Adrenal gland (tissue), 9 donors: ENCODE measurements at regions not wholly inside any gene's neighbourhood (a gene's known extent, or its start where the extent isn't known, plus 50 kb on each side); places are given as distances from the start of the nearest gene placed in this dataset.

Experiments used
- DNase-seq, 7 donors: peaks; one replicate each; pipeline ENCODE4 v3.0.0-alpha.2; 2019 to 2020
- H3K27ac ChIP-seq, 5 donors: fragments of 200-600 bp; sonication (generic) in 4 of 5; 1 replicate in 3 of 5; 2 replicates in 2 of 5; pipeline versions ENCODE4 v1.5.1 to v1.8.0; 2016 to 2020; ENCODE audit warnings: mild to moderate bottlenecking in 1 of 5
- H3K27me3 ChIP-seq: fragments of 200-600 bp; 2 replicates; pipeline ENCODE4 v1.8.0; 2021
- H3K36me3 ChIP-seq, 2 donors: fragments of 200-600 bp; replicated peaks in 1 of 2; 1 replicate in 1 of 2; 2 replicates in 1 of 2; pipeline versions ENCODE4 v1.5.1 to v1.8.0; 2018 to 2022
- H3K4me1 ChIP-seq, 2 donors: fragments of 200-600 bp; replicated peaks in 1 of 2; 1 replicate in 1 of 2; 2 replicates in 1 of 2; pipeline versions ENCODE4 v1.5.1 to v1.8.0; 2018 to 2021
- H3K4me3 ChIP-seq, 4 donors: fragments of 200-600 bp; sonication (generic) in 3 of 4; one replicate each; pipeline ENCODE4 v1.5.1; 2016 to 2018
- H3K9me3 ChIP-seq, 3 donors: fragments of 200-600 bp; sonication (generic) in 1 of 3; replicated peaks in 1 of 3; 1 replicate in 2 of 3; 2 replicates in 1 of 3; pipeline versions ENCODE4 v1.5.1 to v1.8.0; 2016 to 2021
- POLR2A ChIP-seq, 2 donors: fragments of 450-650 bp; IDR thresholded peaks; one replicate each; pipeline ENCODE4 v1.6.1; 2017; ENCODE audit warnings: antibody characterized with exemption in 2 of 2, mild to moderate bottlenecking in 2 of 2, moderate library complexity in 1 of 2
- WGBS, 4 donors: extraction: QIAGEN DNeasy Blood & Tissue Kit in 2 of 4; methylation state at CpG; one replicate each; pipeline versions ENCODE4 v1.1.5 to v1.1.7; 2013 to 2017; 5-methylcytosine and 5-hydroxymethylcytosine counted together
- intact Hi-C, 2 donors: fragments of 100-400 bp; cut with DNase I; formaldehyde crosslinking; loops; one replicate each; pipeline versions ENCODE4 v1.14.1 to v1.15.0; 2022 to 2023
- TF ChIP-seq, protein P1 (sequence below), 6 experiments: fragments of 450-650 bp in 4 of 6; fragments of 200-600 bp in 2 of 6; sonication (generic) in 1 of 6; IDR thresholded peaks; 1 replicate in 5 of 6; 2 replicates in 1 of 6; pipeline versions ENCODE4 v1.5.1 to v1.8.0; 2016 to 2021; ENCODE audit warnings: antibody characterized with exemption in 6 of 6, mild to moderate bottlenecking in 2 of 6, moderate library complexity in 1 of 6
- donor health status: healthy with polysubstance abuse.
- donor health status: Bipolar disorder and iron deficiency.
- donor health status: DM: yes; HTN: yes; CAD: no.
- donor health status: DM: no; HTN: no; CAD: no.
- donor health status: DM: no; HTN: no; CAD: no.

DNA sequence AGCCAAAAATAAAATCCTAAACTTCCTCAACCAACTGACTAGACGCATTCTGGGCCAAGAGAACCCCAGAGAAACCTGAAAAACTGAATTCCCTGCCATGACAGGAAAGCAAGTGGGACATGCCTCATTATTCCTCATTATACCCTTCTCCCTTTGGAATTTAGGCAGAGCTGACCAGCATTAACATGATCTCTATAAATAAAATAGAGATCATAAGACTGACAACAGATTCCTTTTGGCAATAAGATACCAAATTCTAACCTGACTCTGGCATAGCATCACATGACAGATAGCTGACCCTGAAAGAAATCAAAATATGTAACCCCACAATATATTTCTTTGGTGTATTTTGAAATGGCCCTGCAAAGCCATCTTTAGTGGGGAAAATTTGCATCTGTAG is 277.8 kb upstream of the SLC14A2 start:
- 57 to 93% (median 72%) methylated on average over 1 of the region's 1 CpG for WGBS, 4 donors
- H3K36me3 ChIP-seq, result no peaks in the 10 kb centered on the region
- no peaks in the 10 kb centered on the region for H3K9me3 ChIP-seq
- intact Hi-C loops, result no loop called here
- DNase-seq, result no peak
- H3K27ac ChIP-seq, result no peak overlapping the region
- H3K4me1 ChIP-seq, result no peaks in the 10 kb centered on the region
- H3K27me3 ChIP-seq, result no peaks in the 10 kb centered on the region
- TF ChIP-seq, protein P1, sequence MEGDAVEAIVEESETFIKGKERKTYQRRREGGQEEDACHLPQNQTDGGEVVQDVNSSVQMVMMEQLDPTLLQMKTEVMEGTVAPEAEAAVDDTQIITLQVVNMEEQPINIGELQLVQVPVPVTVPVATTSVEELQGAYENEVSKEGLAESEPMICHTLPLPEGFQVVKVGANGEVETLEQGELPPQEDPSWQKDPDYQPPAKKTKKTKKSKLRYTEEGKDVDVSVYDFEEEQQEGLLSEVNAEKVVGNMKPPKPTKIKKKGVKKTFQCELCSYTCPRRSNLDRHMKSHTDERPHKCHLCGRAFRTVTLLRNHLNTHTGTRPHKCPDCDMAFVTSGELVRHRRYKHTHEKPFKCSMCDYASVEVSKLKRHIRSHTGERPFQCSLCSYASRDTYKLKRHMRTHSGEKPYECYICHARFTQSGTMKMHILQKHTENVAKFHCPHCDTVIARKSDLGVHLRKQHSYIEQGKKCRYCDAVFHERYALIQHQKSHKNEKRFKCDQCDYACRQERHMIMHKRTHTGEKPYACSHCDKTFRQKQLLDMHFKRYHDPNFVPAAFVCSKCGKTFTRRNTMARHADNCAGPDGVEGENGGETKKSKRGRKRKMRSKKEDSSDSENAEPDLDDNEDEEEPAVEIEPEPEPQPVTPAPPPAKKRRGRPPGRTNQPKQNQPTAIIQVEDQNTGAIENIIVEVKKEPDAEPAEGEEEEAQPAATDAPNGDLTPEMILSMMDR (IDR thresholded peaks at IDR 0.05), result no peak
- TF ChIP-seq POLR2A (IDR thresholded peaks at IDR 0.05), result no peak
- no peak overlapping the region for H3K4me3 ChIP-seq

DNA sequence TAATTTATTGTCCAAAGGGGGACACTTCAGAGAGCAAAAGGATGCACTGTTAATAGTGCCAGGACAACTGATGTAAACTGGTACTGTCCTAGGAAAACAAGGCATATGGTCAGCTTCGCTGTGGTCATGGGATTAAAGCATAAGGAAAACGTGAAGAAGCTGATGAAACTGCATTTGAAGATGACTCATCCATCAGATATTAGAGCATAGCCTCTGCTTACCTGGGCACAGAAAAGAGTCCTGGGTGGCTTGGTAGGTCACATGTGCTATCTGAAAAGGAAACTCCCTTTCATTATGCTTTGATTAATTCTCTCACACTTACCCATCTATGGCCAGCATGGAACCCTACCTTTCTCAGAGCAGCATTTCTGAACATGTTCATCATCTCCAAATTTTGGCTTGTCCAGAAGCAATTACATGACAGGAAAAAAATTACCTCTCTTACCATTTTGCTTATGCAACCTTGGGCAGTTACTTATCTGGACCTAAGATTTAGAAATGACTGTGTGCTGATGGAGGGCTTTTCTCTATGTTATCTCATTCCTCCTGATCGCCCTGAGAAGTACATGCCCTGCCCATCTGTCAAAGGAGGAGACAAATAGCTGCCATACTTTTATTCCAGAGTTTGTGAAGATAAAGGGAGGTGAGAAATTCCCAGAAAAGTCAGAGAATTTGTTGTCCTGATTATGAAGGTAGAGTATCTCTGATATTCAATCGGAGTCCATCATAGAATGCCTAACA is 275.3 kb upstream of the SLC14A2 start:
- TF ChIP-seq, protein P1 (IDR thresholded peaks at IDR 0.05), result no peak
- TF ChIP-seq POLR2A (IDR thresholded peaks at IDR 0.05), result no peak
- intact Hi-C loops, result no loop called here

DNA sequence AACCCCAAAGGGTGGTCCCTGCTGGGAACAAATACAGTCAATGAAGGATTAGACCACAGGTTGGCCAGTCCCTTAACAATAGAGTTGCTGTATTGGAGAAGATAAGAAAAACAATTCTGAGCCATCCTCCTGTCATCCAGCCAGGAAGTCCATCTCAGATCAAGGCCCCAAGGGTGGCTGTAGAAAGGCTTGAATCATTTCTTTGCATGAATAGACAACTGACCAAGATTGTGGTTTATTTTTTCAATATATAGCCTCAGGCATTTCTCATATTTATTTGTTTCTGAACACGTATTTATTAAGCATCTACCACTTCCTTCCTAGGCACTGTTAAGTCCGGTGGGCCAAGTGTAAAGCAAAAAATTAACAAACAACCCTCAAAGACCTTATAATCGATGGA is 274.4 kb upstream of the SLC14A2 start:
- DNase-seq, result no peak
- Histone ChIP-seq H3K36me3 (no peaks in the 10 kb centered on the region), H3K27me3 (no peaks in the 10 kb centered on the region), H3K27ac (no peak overlapping the region), H3K4me3 (no peak overlapping the region), H3K4me1 (no peaks in the 10 kb centered on the region), H3K9me3 (no peaks in the 10 kb centered on the region)
- TF ChIP-seq POLR2A (IDR thresholded peaks at IDR 0.05), result no peak
- intact Hi-C loops, result no loop called here
- WGBS, 4 donors, result 69 to 84% (median 79%) methylated on average over 3 of the region's 3 CpGs

More for the DNA sequence above, 275.3 kb upstream of the SLC14A2 start:
- Histone ChIP-seq H3K9me3 (no peaks in the 10 kb centered on the region), H3K36me3 (no peaks in the 10 kb centered on the region), H3K4me3 (no peak overlapping the region), H3K4me1 (no peaks in the 10 kb centered on the region), H3K27ac (no peak overlapping the region), H3K27me3 (no peaks in the 10 kb centered on the region)
- no peak for DNase-seq
- 56 to 75% (median 68%) methylated on average over 4 of the region's 4 CpGs for WGBS, 4 donors

DNA sequence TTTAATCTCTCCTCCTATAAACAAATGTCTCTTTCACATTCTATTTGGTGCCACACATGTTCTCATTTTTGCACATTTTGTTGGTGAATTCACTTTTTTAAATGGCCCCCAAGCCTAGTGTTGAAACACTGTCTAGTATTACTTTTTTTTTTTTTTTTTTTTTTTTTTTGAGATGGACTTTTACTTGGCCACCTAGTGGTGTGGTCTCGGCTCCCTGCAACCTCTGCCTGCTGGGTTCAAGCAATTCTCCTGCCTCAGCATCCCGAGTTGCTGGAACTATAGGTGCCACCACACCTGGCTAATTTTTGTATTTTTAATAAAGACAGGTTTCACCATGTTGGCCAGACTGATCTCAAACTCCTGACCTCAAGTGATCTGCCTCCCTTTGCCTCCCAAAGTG is 273.8 kb upstream of the SLC14A2 start:
- WGBS, 4 donors, result 69 to 85% (median 73%) methylated on average over 2 of the region's 2 CpGs
- intact Hi-C loops, result no loop called here
- Histone ChIP-seq H3K27me3 (no peaks in the 10 kb centered on the region), H3K36me3 (no peaks in the 10 kb centered on the region), H3K4me1 (no peaks in the 10 kb centered on the region), H3K9me3 (no peaks in the 10 kb centered on the region), H3K27ac (no peak overlapping the region), H3K4me3 (no peak overlapping the region)
- no peak for DNase-seq
- no peak for TF ChIP-seq POLR2A (IDR thresholded peaks at IDR 0.05)
- TF ChIP-seq, protein P1 (IDR thresholded peaks at IDR 0.05), result no peak

DNA sequence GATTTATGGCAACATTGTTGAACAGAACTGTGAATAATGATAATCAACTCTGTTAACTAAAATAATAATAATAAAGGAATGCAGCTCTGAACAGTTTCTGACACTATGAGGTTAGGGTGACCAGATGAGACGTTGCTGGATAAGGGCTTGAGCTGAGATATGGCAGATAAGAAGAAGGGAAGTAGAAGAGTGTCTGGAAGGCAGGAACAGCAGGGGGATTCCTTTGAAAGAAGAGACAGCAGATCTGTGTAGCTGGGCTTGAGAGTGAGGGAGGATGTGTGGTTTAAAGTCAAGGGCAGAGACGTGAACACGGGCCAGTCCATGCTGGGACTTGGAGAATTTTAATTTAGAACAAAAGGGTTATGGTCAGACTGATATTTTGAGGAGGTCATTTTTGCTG is 273.1 kb upstream of the SLC14A2 start:
- no peak for DNase-seq
- Histone ChIP-seq H3K4me3 (no peak overlapping the region), H3K27me3 (no peaks in the 10 kb centered on the region), H3K4me1 (no peaks in the 10 kb centered on the region), H3K9me3 (no peaks in the 10 kb centered on the region), H3K27ac (no peak overlapping the region), H3K36me3 (no peaks in the 10 kb centered on the region)
- no peak for TF ChIP-seq POLR2A (IDR thresholded peaks at IDR 0.05)
- TF ChIP-seq, protein P1 (IDR thresholded peaks at IDR 0.05), result no peak
- intact Hi-C loops, result no loop called here
- WGBS, 4 donors, result 22 to 29% (median 28%) methylated on average over 3 of the region's 3 CpGs
